K562 (cell line): ENCODE measurements at regions not wholly inside any gene's neighbourhood (a gene's known extent, or its start where the extent isn't known, plus 50 kb on each side); places are given as distances from the start of the nearest gene placed in this dataset.

Experiments
- ATAC-seq: fragments of 200-7000 bp; cut with Tn5 transposase; 3 replicates; pipeline ENCODE4 v1.9.1; 2020; ENCODE audit warnings: moderate library complexity
- BruUV-seq: library from RNA; stranded (reverse); fragments of 400-500 nt; replicated peaks from 2 replicates; lab custom pipeline; 2021; lab: Mats Ljungman, UMichigan
- CTCF ChIA-PET: fragments of 300-600 bp; formaldehyde crosslinking; extraction: SDS; loops from one replicate; lab custom pipeline; 2021; ENCODE audit warnings: low intra/inter-chr PET ratio; lab: Yijun Ruan, JAX
- POLR2A ChIA-PET: fragments of 300-600, 350-650 bp; sonication (Branson Sonifier 250); formaldehyde crosslinking; extraction: SDS; loops from one replicate; lab custom pipeline; 2021; ENCODE audit warnings: antibody characterized with exemption, inconsistent platforms; lab: Yijun Ruan, JAX
- DNase-seq, 4 experiments: peaks; one replicate each; pipeline versions ENCODE4 v3.0.0 to v3.0.0-alpha.2; 2011 to 2018; ENCODE audit warnings: low spot score in 3 of 4, mixed read lengths in 3 of 4; ENCODE audit errors: extremely low read depth in 1 of 4
- FAIRE-seq: peaks from 2 replicates; lab custom pipeline; 2011; peaks lifted over from hg19 to GRCh38; lab: Jason Lieb, UNC
- H2AFZ ChIP-seq: 2 replicates; pipeline ENCODE4 v1.6.0; 2011; ENCODE audit warnings: low read depth, low read length, control low read depth, inconsistent platforms
- H3K27ac ChIP-seq: fragments of 200-600 bp; 3 replicates; pipeline ENCODE4 v1.8.0; 2011; ENCODE audit warnings: low read depth, mild to moderate bottlenecking, control low read depth, inconsistent platforms, low read length, moderate library complexity, mixed read lengths; ENCODE audit errors: extremely low read depth
- H3K27me3 ChIP-seq, 2 experiments: fragments of 300-600 bp in 1 of 2; 2 replicates in 1 of 2; 3 replicates in 1 of 2; pipeline versions ENCODE4 v1.6.0 to v1.8.0; 2011; ENCODE audit warnings: inconsistent platforms in 2 of 2, low read length in 2 of 2, mild to moderate bottlenecking in 1 of 2, mixed read lengths in 1 of 2, moderate library complexity in 1 of 2; ENCODE audit not compliant: control insufficient read depth in 2 of 2, insufficient read depth in 2 of 2
- H3K36me3 ChIP-seq: fragments of 300-600 bp; 3 replicates; pipeline ENCODE4 v1.8.0; 2011; ENCODE audit warnings: mild to moderate bottlenecking, low read length, inconsistent platforms; ENCODE audit not compliant: control insufficient read depth, insufficient read depth
- H3K4me1 ChIP-seq, 2 experiments: fragments of 200-600 bp in 1 of 2; replicated peaks in 1 of 2; 2 replicates in 1 of 2; 3 replicates in 1 of 2; pipeline versions ENCODE4 v1.5.1 to v1.8.0; 2011; ENCODE audit warnings: inconsistent platforms in 2 of 2, low read length in 2 of 2, mild to moderate bottlenecking in 1 of 2, mixed read lengths in 1 of 2, moderate library complexity in 1 of 2; ENCODE audit not compliant: control insufficient read depth in 2 of 2, insufficient read depth in 2 of 2
- H3K4me2 ChIP-seq: 2 replicates; pipeline ENCODE4 v1.6.1; 2011; ENCODE audit warnings: low read length, control low read depth, inconsistent platforms, mixed read lengths; ENCODE audit not compliant: insufficient read depth
- H3K4me3 ChIP-seq: fragments of 200-600 bp; sonication (generic), shearing (Covaris generic); 2 replicates; pipeline ENCODE4 v1.5.1; 2016; ENCODE audit warnings: control low read depth, inconsistent platforms
- H3K79me2 ChIP-seq: fragments of 200-600 bp; 3 replicates; pipeline ENCODE4 v1.8.0; 2011; ENCODE audit warnings: low read length, inconsistent platforms; ENCODE audit not compliant: control insufficient read depth, insufficient read depth
- H3K9ac ChIP-seq, 2 experiments: 2 replicates each; pipeline versions ENCODE4 v1.6.0 to v1.6.1; 2011; ENCODE audit warnings: low read depth in 2 of 2, low read length in 2 of 2, control low read depth in 1 of 2, inconsistent platforms in 1 of 2, mild to moderate bottlenecking in 1 of 2, mixed read lengths in 1 of 2; ENCODE audit not compliant: insufficient read depth in 1 of 2
- H3K9me1 ChIP-seq: one replicate; pipeline ENCODE4 v1.6.0; 2011; ENCODE audit warnings: inconsistent platforms, mild to moderate bottlenecking, low read length, moderate library complexity; ENCODE audit not compliant: control insufficient read depth, insufficient read depth
- H3K9me3 ChIP-seq: replicated peaks from 2 replicates; pipeline ENCODE4 v1.5.1; 2011; ENCODE audit warnings: low read depth, low read length, inconsistent platforms; ENCODE audit not compliant: control insufficient read depth, insufficient read depth
- H4K20me1 ChIP-seq: replicated peaks from 2 replicates; pipeline ENCODE4 v1.6.1; 2011; ENCODE audit warnings: low read length, inconsistent platforms, mixed read lengths; ENCODE audit not compliant: control insufficient read depth, insufficient read depth
- CEBPG ChIP-seq, 3 experiments: fragments of 200-800 bp in 1 of 3; sonication (Bioruptor generic) in 1 of 3; sonication (generic) in 1 of 3; formaldehyde crosslinking in 1 of 3; IDR thresholded peaks in 2 of 3; conservative IDR thresholded peaks in 1 of 3; 2 replicates each; pipeline versions ENCODE4 v1.6.1 to v1.8.0; 2016 to 2022; ENCODE audit warnings: missing compliant biosample characterization in 2 of 3, missing genetic modification characterization in 2 of 3, mild to moderate bottlenecking in 1 of 3, missing genetic modification reagents in 1 of 3
- GABPB2 ChIP-seq: fragments of 250-450 bp; sonication (Bioruptor Pico); conservative IDR thresholded peaks from 2 replicates; pipeline ENCODE4 v1.5.1; 2021; ENCODE audit warnings: mild to moderate bottlenecking
- HDAC2 ChIP-seq: fragments of 450-650 bp; IDR thresholded peaks from 2 replicates; pipeline ENCODE4 v1.6.1; 2016; ENCODE audit warnings: mild to moderate bottlenecking
- NFXL1 ChIP-seq: fragments of 450-650 bp; formaldehyde crosslinking; IDR thresholded peaks from 2 replicates; pipeline ENCODE4 v1.4.0; 2021; ENCODE audit warnings: mild to moderate bottlenecking
- OTX1 ChIP-seq: fragments of 450-650 bp; formaldehyde crosslinking; IDR thresholded peaks from 2 replicates; pipeline ENCODE4 v1.4.0; 2022; ENCODE audit warnings: mild to moderate bottlenecking
- PHB ChIP-seq: fragments of 250-450 bp; sonication (Bioruptor Pico); IDR thresholded peaks from 2 replicates; pipeline ENCODE4 v1.5.0; 2021
- POLR3G ChIP-seq: IDR thresholded peaks from 2 replicates; pipeline ENCODE4 v1.6.1; 2011; ENCODE audit not compliant: insufficient read length, insufficient replicate concordance; ENCODE audit errors: extremely low read depth
- PTBP1 ChIP-seq: fragments of 200-400 bp; formaldehyde crosslinking; IDR thresholded peaks from 2 replicates; pipeline ENCODE4 v1.6.1; 2017; ENCODE audit warnings: low read depth, low read length
- RBFOX2 ChIP-seq: fragments of 200-400 bp; formaldehyde crosslinking; IDR thresholded peaks from 2 replicates; pipeline ENCODE4 v1.6.1; 2017; ENCODE audit warnings: low read depth, mild to moderate bottlenecking, low read length, moderate library complexity
- RBM22 ChIP-seq: fragments of 200-400 bp; formaldehyde crosslinking; IDR thresholded peaks from 2 replicates; pipeline ENCODE4 v1.6.1; 2018; ENCODE audit warnings: low read length, low read depth; ENCODE audit not compliant: poor library complexity, severe bottlenecking
- SMC3 ChIP-seq: conservative IDR thresholded peaks from 2 replicates; pipeline ENCODE4 v1.6.1; 2011; ENCODE audit warnings: low read depth, low read length, improper control_type of control experiment; ENCODE audit not compliant: insufficient read depth
- SRF ChIP-seq, 2 experiments: fragments of 250-450, 450-650 bp in 1 of 2; sonication (Bioruptor Pico) in 1 of 2; sonication (generic) in 1 of 2; formaldehyde crosslinking; IDR thresholded peaks; 2 replicates each; pipeline versions ENCODE4 v1.5.0 to v1.5.1; 2020 to 2022; ENCODE audit warnings: mild to moderate bottlenecking in 1 of 2, missing genetic modification reagents in 1 of 2
- STAG1 ChIP-seq: sonication (generic); formaldehyde crosslinking; IDR thresholded peaks from 2 replicates; pipeline ENCODE4 v1.5.0; 2020; ENCODE audit warnings: missing genetic modification reagents, borderline replicate concordance
- TGIF2 ChIP-seq: sonication (generic); formaldehyde crosslinking; IDR thresholded peaks from 2 replicates; pipeline ENCODE4 v1.8.1; 2022; ENCODE audit warnings: mild to moderate bottlenecking, missing genetic modification reagents, moderate library complexity
- ZNF263 ChIP-seq: sonication (generic); formaldehyde crosslinking; IDR thresholded peaks from 2 replicates; pipeline ENCODE4 v1.8.0; 2022; ENCODE audit warnings: mild to moderate bottlenecking, missing genetic modification reagents, borderline replicate concordance
- WGBS: fragments of 100-300 bp; shearing (Covaris generic); methylation state at CpG from one replicate; pipeline ENCODE4 v1.1.6; 2016; ENCODE audit warnings: low coverage, mixed read lengths; ENCODE audit not compliant: insufficient coverage; ENCODE audit errors: missing lambda C conversion rate; 5-methylcytosine and 5-hydroxymethylcytosine counted together
- in situ Hi-C: fragments of 300-500 bp; cut with MboI; formaldehyde crosslinking; loops from 4 replicates; pipeline ENCODE4 v1.15.0; 2018; ENCODE audit warnings: inconsistent platforms, mixed read lengths
- intact Hi-C: fragments of 100-400 bp; cut with micrococcal nuclease; formaldehyde crosslinking; loops from 2 replicates; pipeline ENCODE4 v1.14.2; 2022
- TF ChIP-seq, protein P1 (sequence below), 2 experiments: fragments of 150-350 bp in 1 of 2; IDR thresholded peaks; 2 replicates each; pipeline ENCODE4 v1.6.1; 2012 to 2016; ENCODE audit warnings: low read depth in 2 of 2, low read length in 2 of 2, mild to moderate bottlenecking in 1 of 2, moderate library complexity in 1 of 2
- TF ChIP-seq, protein P2 (sequence below), 2 experiments: IDR thresholded peaks; 2 replicates each; pipeline ENCODE4 v1.6.1; 2012; ENCODE audit warnings: improper control_type of control experiment in 2 of 2, low read depth in 2 of 2, low read length in 2 of 2, borderline replicate concordance in 1 of 2

- no peaks in the 10 kb centered on the region for H3K9me1 ChIP-seq
- in situ Hi-C loops: no loop called here
- H3K27me3 ChIP-seq: peaks cover 0 to 4% of the 10 kb centered on the region in 2 experiments; a peak in 1 of 5 replicates
- H3K4me1 ChIP-seq: no peaks in the 10 kb centered on the region
- H4K20me1 ChIP-seq: no peaks in the 10 kb centered on the region
- ATAC-seq: no peak
- no peak overlapping the region for H3K27ac ChIP-seq
- H2AFZ ChIP-seq: no peak overlapping the region
- WGBS: 0% methylated on average over 3 of the region's 3 CpGs
- no peaks in the 10 kb centered on the region for H3K79me2 ChIP-seq
- FAIRE-seq: no peak
- ChIA-PET CTCF (no interaction called here), POLR2A (no interaction called here)
- no peaks in the 10 kb centered on the region for H3K9me3 ChIP-seq
- no TSS peak for BruUV-seq
- no peak overlapping the region for H3K4me3 ChIP-seq
- no peak for DNase-seq
- no peaks in the 10 kb centered on the region for H3K36me3 ChIP-seq
- H3K4me2 ChIP-seq: no peak overlapping the region
- no peak overlapping the region for H3K9ac ChIP-seq
- intact Hi-C loops: no loop called here
- TF ChIP-seq ZNF263 (CRISPR knock-in tag): no peak
- TF ChIP-seq POLR3G: no peak
- no peak for TF ChIP-seq HDAC2
- no peak for TF ChIP-seq NFXL1 (CRISPR knock-in tag)
- no peak for TF ChIP-seq SRF (CRISPR knock-in tag; IDR thresholded peaks at IDR 0.05)
- no peak for TF ChIP-seq OTX1 (CRISPR knock-in tag)
- TF ChIP-seq, protein P1, sequence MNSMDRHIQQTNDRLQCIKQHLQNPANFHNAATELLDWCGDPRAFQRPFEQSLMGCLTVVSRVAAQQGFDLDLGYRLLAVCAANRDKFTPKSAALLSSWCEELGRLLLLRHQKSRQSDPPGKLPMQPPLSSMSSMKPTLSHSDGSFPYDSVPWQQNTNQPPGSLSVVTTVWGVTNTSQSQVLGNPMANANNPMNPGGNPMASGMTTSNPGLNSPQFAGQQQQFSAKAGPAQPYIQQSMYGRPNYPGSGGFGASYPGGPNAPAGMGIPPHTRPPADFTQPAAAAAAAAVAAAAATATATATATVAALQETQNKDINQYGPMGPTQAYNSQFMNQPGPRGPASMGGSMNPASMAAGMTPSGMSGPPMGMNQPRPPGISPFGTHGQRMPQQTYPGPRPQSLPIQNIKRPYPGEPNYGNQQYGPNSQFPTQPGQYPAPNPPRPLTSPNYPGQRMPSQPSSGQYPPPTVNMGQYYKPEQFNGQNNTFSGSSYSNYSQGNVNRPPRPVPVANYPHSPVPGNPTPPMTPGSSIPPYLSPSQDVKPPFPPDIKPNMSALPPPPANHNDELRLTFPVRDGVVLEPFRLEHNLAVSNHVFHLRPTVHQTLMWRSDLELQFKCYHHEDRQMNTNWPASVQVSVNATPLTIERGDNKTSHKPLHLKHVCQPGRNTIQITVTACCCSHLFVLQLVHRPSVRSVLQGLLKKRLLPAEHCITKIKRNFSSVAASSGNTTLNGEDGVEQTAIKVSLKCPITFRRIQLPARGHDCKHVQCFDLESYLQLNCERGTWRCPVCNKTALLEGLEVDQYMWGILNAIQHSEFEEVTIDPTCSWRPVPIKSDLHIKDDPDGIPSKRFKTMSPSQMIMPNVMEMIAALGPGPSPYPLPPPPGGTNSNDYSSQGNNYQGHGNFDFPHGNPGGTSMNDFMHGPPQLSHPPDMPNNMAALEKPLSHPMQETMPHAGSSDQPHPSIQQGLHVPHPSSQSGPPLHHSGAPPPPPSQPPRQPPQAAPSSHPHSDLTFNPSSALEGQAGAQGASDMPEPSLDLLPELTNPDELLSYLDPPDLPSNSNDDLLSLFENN (IDR thresholded peaks at IDR 0.05; ENCODE audit: low read depth in 2 of 2, low read length in 2 of 2): no peak
- no peak for TF ChIP-seq RBM22
- no peak for TF ChIP-seq STAG1 (CRISPR knock-in tag)
- TF ChIP-seq PTBP1: no peak
- TF ChIP-seq, protein P2, sequence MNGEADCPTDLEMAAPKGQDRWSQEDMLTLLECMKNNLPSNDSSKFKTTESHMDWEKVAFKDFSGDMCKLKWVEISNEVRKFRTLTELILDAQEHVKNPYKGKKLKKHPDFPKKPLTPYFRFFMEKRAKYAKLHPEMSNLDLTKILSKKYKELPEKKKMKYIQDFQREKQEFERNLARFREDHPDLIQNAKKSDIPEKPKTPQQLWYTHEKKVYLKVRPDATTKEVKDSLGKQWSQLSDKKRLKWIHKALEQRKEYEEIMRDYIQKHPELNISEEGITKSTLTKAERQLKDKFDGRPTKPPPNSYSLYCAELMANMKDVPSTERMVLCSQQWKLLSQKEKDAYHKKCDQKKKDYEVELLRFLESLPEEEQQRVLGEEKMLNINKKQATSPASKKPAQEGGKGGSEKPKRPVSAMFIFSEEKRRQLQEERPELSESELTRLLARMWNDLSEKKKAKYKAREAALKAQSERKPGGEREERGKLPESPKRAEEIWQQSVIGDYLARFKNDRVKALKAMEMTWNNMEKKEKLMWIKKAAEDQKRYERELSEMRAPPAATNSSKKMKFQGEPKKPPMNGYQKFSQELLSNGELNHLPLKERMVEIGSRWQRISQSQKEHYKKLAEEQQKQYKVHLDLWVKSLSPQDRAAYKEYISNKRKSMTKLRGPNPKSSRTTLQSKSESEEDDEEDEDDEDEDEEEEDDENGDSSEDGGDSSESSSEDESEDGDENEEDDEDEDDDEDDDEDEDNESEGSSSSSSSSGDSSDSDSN (IDR thresholded peaks at IDR 0.05; ENCODE audit: borderline replicate concordance in 1 of 2, low read depth in 2 of 2, low read length in 2 of 2): no peak
- no peak for TF ChIP-seq RBFOX2
- no peak for TF ChIP-seq TGIF2
- no peak for TF ChIP-seq SMC3
- no peak for TF ChIP-seq GABPB2 (CRISPR knock-in tag)
- no peak for TF ChIP-seq PHB (CRISPR knock-in tag)
- TF ChIP-seq CEBPG (CRISPR knock-in tag; IDR thresholded peaks at IDR 0.05): no peak
- TF ChIP-seq CEBPG (tag; conservative IDR thresholded peaks at IDR 0.05 in 1 of 2, IDR thresholded peaks at IDR 0.05 in 1 of 2): no peak
Observed at GRCh38 chr14:94929354-94929753, 159.4 kb upstream of the GSC start.
